HK-2 (cell line): ENCODE measurements at regions not wholly inside any gene's neighbourhood (a gene's known extent, or its start where the extent isn't known, plus 50 kb on each side); places are given as distances from the start of the nearest gene placed in this dataset.
"Not testable (repeated sequence)": the region's sequence is repeated elsewhere in the genome, so short reads cannot be mapped to it uniquely, and the experiment has no call there.

Experiments used
- DNase-seq: peaks from one replicate; pipeline ENCODE4 v3.0.0-alpha.2; 2018; ENCODE audit not compliant: unreplicated experiment

GRCh38 chr14:27236601-27237000 lies 638.8 kb upstream of the NOVA1 start:
- no peak for DNase-seq

GRCh38 chr14:27242874-27243273 lies 645.0 kb upstream of the NOVA1 start:
- DNase-seq = no peak

GRCh38 chr14:27243365-27243764 lies 645.5 kb upstream of the NOVA1 start:
- DNase-seq = no peak

GRCh38 chr14:27245947-27246346 lies 648.1 kb upstream of the NOVA1 start:
- no peak for DNase-seq

GRCh38 chr14:27253966-27254365 lies 656.1 kb upstream of the NOVA1 start:
- no peak for DNase-seq

- DNase-seq = no peak
Observed at GRCh38 chr14:27256805-27257204, 659.0 kb upstream of the NOVA1 start.

- no peak for DNase-seq
Observed at GRCh38 chr14:27267876-27268275, 670.0 kb upstream of the NOVA1 start.

- DNase-seq = no peak
Observed at GRCh38 chr14:27270716-27271115, 672.9 kb upstream of the NOVA1 start.

- DNase-seq = no peak
Observed at GRCh38 chr14:27278341-27278740, 680.5 kb upstream of the NOVA1 start.

GRCh38 chr14:27305441-27305945 lies 707.7 kb upstream of the NOVA1 start:
- DNase-seq = no peak

- DNase-seq = not testable (repeated sequence)
Observed at GRCh38 chr14:27312730-27313129, 714.9 kb upstream of the NOVA1 start.

GRCh38 chr14:27314231-27314630 lies 716.4 kb upstream of the NOVA1 start:
- DNase-seq = no peak

- no peak for DNase-seq
Observed at GRCh38 chr14:27315477-27315876, 717.6 kb upstream of the NOVA1 start.

GRCh38 chr14:27315947-27316346 lies 718.1 kb upstream of the NOVA1 start:
- no peak for DNase-seq

- DNase-seq = no peak
Observed at GRCh38 chr14:27318774-27319420, 721.1 kb upstream of the NOVA1 start.

GRCh38 chr14:27320261-27320660 lies 722.4 kb upstream of the NOVA1 start:
- DNase-seq = no peak

- DNase-seq = no peak
Observed at GRCh38 chr14:27327095-27327494, 729.3 kb upstream of the NOVA1 start.

- no peak for DNase-seq
Observed at GRCh38 chr14:27338012-27338411, 740.2 kb upstream of the NOVA1 start.

- DNase-seq = not testable (repeated sequence)
Observed at GRCh38 chr14:27363036-27363435, 765.2 kb upstream of the NOVA1 start.

GRCh38 chr14:27366596-27366995 lies 768.8 kb upstream of the NOVA1 start:
- DNase-seq = no peak

GRCh38 chr14:27367345-27367744 lies 769.5 kb upstream of the NOVA1 start:
- no peak for DNase-seq

- DNase-seq = no peak
Observed at GRCh38 chr14:27370074-27370473, 772.2 kb upstream of the NOVA1 start.

- no peak for DNase-seq
Observed at GRCh38 chr14:27370775-27371174, 772.9 kb upstream of the NOVA1 start.

GRCh38 chr14:27371209-27371608 lies 773.4 kb upstream of the NOVA1 start:
- no peak for DNase-seq
